ENCODE measurements at regions not wholly inside any gene's neighbourhood (a gene's known extent, or its start where the extent isn't known, plus 50 kb on each side); places are given as distances from the start of the nearest gene placed in this dataset.
"Not testable (repeated sequence)": the region's sequence is repeated elsewhere in the genome, so short reads cannot be mapped to it uniquely, and the experiment has no call there.

DNA sequence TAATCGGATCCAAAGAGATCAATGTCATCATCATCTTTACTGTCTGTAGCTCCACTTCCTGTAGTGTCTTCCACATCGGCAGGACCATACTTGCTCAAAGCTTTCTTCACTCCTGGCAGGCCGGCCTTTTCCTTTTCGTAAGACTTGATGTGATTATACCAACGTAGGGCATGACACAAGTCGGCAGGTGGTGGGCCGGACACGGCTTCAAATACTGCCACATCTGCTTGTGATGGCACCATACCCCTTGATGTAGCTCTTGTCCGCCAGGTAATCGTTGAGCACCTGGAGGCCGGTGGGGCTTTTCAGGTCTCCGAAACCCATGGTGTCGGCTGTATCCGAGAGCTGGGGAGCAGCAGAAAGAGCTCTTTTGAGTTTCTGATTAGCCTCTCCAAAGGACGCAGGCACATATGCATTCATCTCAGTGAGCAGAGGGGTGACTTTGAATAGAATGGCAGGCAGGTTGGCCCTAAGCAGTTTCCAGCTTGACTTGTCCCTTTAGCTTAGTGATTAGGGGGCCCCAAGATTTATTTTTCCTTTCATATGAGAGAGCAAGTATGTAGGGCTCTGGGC lies 106.0 kb upstream of the PODXL start:
- not testable (repeated sequence) for DNase-seq

DNA sequence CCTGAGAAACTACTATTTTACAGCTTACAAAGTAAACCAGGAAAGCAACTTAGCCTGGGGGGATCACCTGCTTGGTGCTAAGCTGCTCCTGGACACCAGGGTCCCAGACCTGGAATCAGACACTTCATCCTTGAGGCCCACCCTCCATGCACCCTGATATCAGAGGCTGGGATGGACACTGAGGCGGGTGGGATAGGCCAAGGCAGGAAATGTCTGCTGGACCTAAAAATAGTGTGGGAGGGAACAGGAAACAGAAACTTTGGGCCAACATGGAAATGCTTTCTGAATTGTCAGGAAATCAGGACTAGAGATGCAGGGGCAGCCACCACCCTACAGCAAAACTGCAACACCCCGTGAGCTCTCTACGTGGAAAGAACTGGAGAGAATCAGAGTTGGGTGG lies 101.5 kb upstream of the PODXL start:
- no peak for DNase-seq

DNA sequence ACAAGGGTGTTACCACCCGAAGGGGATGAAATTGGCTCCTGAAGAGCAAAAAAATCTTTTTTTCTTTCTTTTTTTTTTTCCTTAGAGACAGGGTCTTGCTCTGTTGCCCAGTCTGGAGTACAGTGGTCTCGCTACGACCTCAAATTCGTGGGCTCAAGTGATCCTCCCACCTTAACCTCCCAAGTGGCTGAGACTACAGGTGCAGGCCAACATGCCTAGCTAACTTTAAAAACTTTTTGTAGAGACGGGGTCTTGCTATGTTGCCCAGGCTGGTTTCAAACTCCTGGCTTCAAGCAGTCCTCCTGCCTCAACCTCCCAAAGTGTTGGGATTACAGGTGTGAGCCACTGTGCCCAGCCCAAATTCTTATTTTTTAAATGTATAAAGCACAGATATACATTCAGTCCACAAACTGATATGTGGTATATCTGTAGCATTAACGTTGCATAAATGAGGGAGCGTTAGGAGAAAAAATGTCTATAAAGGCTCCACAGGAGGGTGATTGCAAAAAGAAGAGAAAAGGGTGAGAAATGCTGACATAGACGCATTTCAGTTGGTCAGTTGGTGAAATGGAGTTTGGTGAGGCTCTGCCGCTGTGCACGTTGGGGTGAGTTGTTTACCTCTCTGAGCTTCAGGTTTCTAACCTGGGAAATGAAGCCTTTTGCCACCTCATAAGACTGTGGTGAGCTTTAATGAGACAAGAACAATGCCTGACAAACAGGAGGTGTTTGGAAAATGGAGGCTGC lies 100.7 kb upstream of the PODXL start:
- no peak for DNase-seq

DNA sequence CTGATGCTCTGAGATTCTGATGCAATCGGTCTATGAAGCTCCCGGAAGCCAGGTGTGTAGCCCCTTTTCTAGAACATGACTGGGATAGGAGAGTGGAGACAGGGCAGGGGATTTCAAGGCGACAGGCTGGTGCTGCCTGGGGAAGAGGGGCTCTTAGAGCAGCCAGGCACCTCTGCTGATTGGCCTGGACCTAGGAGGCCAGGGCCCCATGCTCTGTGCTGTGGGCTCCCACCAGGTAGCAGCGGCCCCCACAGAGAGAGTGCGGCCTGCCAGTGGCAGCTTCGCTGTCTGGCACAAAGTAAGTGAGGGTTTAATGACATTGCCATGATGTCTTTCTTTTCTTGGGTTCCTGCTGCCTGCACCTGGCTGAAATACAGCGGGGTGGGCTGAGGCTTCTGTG lies 99.4 kb upstream of the PODXL start:
- DNase-seq = no peak

DNA sequence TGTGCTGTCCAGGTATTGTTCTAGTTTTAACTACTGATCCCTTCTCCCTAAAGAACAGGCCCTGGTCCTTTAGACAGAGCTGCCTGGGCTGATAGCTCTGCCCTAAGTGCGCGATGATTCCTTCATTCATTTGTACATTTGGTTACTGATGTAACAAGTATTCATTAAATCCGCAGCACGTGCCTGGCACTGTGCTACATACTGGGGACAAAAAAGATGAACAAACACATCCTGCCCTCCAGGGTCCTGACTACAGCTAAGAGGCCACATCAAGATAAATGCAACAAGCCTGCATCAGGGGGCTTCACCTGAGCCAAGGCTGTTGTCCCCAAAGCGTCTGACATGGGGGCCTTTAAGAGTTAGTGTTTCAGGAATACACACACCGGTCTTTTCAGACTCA lies 99.0 kb upstream of the PODXL start:
- DNase-seq = no peak

DNA sequence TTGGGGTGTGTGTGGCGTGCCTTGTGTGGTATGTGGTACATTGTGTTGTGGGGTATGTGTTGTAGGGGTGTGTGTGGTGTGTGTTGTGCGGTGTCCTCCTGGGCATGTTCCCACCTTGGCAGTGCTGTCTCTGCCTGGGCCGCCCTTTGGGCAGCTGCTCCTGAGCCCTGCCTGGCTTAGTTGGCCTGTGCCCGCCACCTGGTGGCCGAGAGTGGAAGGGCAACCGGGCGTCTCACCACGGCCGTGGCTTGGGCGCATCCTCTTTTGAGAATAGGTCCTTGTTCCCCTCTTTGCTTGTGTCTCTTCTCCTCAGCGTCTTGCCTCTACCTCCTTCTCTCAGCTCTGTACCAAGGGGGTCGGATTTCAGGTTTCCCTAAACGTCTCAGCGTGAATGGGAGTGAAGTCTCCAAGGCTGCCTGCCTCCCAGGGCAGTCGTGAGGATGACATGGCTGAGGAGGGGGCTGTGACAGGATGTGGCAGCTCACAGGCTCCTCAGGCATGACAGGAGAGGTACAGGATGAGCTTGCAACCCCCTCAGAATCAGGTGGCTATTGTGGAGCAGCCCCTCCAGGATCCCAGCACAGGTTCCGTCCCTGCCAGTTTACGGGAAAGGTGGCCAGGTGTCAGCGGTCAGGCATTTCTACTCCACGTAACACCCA lies 98.4 kb upstream of the PODXL start:
- peak; percentile 88 for DNase-seq

DNA sequence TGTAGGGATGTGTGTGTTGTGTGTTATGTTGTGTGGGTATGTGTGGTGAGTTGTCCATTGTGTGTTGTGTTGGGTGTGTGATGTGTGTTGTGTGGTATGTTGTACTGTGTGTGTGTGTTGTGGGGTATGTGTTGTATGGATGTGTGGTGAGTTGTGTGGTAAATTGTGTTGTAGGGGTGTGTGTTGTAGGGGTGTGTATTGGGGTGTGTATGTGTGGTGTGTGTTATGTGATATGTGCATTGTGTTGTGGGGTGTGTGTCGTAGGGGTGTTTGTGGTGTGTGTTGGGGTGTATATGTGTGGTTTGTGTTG lies 97.8 kb upstream of the PODXL start:
- DNase-seq = no peak

DNA sequence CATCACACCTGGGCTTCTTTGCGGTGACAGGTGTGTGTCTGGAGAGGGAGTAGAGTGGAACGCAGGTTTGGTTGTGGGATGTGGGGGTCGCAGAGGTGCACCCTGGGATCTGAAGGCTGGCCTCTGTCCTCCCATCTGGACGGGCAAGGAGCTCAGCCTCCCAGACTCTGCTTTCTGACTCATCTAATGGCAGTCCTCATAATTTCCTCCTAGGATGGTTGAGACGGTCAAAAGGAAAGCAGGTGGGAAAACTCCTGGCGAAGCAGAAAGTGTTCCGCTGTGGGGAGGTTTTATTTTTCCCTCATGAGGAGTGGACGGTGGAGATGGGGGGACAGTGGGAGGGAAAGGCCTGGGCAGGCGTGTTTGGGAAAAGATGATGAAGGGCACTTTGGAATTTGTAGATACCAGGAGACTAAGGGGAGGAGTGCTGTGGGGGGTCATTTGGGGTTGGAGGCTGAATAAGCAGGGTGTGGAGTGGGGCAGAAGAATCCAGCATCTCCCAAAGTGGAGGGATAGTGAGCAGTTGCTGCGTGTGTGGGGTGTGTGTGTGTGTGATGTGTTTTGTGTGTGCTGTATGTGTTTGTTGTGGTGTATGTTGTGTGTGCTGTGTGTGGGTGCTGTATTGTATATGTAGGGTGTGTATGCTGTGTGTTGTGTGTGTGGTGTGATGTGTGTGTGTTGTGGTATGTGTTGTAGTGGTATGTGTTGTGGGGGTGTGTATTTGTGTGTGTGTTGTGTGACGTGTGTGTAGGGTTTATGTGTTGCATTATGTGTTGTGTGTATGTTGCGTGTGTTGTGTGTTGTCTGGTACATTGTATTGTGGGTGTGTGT lies 97.2 kb upstream of the PODXL start:
- DNase-seq = no peak

DNA sequence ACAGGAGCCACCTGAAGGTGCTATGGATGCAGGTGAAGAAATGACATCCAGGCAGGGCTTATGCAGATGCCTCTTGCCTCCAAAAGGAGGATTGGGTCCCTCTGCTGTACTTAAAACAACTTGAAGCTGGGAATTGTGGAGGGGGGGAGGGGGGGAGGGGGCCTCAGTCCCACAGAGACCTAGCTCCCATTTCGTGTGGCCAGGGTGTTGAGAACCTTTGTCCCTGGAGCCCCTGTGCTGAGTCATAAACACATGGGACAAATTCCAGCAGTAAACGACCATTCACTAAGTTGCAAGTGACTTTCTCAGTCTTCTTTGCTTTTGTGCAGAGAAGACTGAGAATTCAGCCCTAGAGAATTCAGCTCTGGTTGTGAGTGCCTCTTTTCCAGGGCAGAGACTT lies 96.5 kb upstream of the PODXL start:
- no peak for DNase-seq

DNA sequence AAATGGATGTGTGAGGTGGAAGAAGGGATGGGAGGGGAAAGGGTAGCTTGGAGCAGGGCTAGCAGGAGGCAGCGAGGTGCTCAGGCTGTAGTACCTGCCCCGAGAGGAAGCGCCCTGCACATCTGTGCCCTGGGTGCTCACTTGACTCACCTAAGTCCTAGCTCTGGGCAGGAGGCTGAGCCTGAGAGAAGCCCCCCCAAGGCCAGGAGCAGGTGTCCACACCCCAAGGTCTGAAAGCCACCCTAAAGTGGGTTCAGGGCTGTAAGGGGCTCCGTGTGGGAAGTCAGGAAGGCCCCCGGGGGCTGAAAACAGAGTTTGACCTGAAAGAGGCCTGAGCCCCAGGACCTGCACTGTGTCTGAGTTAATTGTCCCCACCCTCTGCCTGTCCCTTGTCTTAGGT lies 95.8 kb upstream of the PODXL start:
- no peak for DNase-seq

DNA sequence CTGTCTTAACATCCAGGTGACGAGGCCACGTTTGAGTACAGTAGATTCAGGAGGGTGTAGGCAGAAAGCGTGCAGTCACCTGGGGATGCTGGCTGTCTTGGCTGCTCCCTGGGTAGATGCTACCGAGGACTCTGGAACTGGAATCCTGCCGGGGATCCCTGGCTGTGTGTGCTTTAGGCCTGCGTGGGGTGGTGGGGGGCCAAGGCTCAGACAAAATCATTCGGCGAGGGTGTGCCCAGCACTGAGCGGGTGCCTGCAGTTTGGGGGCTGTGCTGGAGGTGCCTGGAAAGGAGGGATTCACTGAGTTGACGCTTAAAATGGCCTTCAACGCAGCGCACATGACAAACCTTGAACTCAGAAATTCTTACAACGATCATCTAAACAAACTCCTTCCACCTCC lies 93.5 kb upstream of the PODXL start:
- DNase-seq = no peak

DNA sequence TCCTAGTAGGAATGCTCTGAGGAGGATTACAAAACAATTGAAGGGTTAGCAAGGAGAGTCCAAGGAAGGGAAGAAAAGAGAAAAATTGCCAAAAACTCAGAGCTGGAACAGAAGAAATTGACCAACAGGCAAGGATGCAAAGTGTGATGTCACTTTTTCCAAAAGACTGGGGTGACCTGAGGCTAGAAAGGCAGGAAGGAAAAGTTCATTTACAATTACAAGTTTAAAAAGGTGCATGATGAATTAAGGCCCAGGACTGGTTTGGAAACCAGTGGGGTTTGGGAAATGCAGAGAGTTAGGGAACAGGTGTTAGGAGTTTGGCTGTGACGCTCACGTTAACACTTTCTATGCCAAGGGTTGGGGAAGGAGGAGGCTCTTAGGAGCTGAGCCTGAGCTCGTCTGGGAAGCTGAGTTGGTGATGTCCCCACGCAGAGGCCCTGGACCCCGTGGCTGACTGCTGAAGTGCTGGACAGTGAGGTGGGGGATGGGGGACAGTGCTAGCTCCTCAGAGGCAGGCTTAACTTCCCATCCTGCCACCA lies 92.6 kb upstream of the PODXL start:
- no peak for DNase-seq

DNA sequence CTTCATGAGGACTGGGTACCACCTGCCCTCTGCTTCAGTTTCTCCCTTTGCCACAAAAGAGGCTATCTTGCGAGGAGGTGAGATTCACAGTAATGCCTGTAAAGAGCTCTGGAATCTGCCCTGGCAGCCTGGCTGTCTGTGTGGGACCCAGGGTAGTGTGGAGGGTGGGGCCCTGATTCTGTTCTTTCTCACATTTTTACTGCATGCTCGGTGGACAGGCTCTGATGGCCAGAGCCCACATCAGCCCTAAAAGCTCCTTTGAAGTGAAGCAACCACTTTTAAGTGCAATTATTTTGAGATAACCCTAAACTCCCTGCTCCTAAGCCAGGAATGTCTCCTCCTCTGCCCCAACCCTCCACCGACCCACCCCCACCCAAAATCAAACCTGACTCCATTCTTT lies 92.1 kb upstream of the PODXL start:
- no peak for DNase-seq

DNA sequence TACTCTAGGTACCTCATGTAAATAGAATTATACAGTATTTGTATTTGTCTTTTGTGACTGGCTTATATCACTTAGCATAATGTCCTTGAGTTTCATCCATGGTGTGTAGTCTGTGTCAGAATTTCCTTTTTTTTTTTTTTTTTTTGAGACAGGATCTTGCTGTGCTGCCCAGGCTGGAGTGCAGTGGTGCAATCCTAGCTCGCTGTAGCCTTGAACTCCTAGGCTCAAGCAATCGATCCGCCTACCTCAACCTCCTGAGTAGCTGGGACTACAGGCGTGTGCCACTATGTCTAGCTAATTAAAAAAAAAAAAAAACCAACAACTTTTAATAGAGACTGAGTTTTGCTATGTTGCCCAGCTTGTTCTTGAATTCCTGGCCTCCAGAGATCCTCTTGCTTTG lies 89.8 kb upstream of the PODXL start:
- DNase-seq = no peak

DNA sequence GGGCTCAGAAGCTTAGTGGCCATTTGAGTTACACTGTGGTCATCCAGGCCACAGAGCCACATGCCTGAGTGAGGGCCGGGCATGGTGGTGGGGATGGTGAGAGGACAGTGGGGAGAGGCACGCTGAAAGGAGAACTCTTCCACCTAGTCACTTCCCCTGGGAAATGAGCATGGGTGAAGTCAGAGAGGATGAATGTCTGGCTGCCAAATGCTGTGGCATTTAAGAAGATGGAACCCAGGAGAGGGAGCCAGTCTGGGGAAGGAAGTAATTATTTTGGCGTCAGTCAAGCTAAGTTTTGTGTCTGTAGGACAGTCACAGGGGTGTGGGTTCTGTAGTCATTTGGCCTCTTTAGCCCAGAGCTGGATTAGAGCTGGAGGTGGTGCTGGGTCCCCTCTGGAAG lies 86.0 kb upstream of the PODXL start:
- no peak for DNase-seq

DNA sequence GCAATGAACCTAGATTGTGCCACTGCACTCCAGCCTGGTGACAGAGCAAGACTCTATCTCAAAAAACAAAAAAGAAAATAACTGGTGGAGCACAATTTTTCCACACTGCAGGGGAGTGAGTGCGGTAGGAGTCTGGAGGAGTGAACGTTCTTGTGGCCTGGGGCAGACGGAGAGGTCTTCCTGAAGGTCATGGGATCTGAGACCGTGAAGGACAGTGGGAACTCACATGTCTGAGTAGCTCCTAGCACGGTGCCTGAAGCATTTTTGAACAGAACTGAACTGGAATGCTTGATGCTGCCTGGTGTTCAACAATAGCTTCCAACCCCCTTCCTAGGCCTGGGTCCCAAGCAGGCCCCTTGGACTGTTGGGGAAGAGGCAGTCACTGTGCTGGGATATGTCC lies 84.3 kb upstream of the PODXL start:
- DNase-seq = no peak

DNA sequence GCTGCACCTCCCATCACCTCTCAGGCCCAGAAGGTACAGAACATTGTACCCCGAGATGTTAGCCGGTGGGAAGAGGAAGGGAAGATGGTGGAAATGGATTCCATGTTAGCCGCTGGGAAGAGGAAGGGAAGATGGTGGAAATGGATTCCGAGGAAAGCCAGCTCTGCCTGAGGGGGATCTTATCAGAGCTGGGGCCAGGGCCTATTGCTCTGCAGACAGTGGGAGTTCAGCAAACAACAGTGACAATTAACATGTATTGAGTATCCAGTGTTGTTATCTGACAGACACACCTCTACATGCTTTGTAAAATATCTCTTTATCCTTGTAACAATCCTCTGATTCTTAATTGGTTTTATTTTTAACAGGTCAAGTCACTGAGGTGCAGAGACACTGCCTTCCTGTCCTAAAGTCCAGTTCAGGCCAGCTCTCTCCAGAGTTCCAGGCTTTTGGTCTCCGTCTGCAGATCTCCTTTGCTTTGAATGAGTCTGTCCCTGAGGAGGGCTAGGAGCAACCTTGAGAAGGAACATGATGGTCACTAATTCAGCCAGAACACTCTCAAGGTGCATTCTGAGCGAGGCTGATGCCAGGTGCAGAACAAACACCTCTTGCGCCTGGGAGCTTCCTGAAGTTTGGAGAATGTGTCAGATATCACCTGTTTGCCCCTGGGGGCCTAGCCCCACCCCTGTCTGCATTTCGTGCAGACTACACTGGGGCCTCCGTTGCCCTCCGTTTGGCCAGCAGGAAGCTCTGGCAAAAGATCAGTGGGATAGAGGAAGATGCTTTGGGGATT lies 82.4 kb upstream of the PODXL start:
- no peak for DNase-seq

DNA sequence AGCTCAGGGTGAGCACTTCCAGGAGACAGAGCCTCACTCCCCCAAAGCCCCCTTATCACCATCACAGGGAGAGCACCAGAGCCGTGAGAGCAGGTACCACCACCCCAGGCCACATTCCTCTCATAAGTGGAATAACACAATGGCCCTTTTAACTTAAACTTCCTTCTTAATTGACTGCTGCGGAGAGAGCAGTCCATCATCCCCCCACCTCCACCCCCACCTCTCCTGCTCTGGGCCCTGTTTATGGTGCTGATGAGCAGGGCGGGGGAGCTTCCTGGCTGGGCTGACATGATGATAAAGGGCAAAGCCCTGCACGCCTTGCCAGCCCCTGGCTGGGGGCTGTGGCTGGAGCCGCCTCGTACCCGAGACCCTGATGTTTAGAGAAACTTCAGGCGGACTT lies 81.4 kb upstream of the PODXL start:
- no peak for DNase-seq

DNA sequence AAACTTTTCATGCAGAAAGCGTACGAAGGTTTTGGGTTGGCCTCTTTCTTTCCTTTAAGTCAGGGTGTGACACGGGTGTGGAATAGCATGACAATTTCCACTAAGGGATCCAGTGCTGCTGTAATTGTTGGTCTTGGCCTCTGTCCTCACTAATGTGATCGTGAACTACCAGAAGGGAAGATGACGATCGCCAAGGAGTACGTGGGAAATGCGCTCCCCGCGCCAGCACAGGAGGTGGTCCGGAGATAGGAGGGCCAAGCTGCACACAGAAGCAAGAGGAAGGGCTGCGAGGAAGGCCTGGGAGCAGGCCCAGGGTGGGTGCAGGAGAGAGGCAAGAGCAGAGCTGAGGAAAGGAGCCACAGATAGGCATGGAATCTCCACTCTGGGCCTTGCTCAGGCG lies 79.7 kb upstream of the PODXL start:
- DNase-seq = no peak

DNA sequence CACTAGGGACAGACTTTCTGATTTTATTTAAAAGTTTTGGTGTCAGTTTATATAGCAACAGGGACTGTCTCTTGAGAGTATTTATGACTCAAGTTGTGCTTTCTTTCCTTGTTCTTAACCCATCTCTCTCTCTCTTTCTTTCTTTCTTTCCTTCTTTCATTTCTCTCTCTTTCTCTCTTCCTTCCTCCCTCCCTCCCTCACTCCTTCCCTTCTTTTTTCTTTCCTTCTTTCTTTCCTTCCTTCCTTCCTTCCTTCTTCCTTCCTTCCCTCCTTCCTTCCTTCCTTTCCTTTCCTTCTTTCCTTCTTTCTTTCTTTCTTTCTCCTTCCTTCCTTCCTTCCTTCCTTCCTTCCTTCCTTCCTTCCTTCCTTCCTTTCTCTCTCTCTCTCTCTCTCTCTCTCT lies 77.8 kb upstream of the PODXL start:
- not testable (repeated sequence) for DNase-seq

DNA sequence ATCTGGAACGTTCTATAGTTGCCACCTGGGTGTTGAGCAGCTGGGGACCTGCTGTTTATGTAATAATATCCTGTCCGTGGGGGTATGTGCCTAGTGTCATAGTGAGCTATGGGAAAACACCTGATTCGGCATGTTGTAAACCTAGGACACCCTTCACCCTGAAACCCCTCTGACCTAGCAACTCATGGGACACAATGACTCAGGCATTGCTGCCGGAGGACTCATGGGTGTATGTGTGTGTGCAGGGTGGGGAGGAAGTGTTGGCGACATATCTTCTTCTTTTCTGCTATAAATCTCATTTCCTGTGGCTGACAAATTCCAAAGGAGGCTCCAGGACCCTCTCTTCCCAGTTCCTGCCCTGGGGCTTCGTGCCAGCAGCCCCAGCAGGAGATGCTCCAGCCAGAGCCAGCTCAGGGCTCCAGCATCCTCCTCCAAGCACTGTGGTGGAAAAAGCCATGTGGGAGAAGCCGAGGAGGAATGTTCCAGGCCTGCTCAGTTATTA lies 77.0 kb upstream of the PODXL start:
- no peak for DNase-seq

DNA sequence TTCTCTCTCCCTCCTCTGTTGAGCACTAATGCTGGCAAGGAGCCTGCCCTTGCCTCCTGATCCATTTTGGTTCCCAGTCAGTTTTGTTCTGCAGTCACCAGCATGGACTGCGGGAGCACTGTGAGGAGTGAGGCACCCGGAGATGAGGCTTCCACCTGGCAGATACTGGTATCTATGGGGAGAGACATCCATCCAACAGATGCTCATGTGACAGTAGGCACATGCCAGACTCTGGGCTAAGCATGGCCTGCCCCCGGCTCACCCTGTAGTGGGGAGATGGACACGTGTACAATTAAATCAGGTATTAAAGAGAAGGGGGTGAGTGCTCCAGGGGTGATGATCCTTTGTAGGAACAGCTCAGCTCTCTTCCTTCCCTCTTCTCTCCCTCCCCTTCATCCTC lies 74.0 kb upstream of the PODXL start:
- no peak for DNase-seq
